ENCODE measurements at regions not wholly inside any gene's neighbourhood (a gene's known extent, or its start where the extent isn't known, plus 50 kb on each side); places are given as distances from the start of the nearest gene placed in this dataset.
"Not testable (repeated sequence)": the region's sequence is repeated elsewhere in the genome, so short reads cannot be mapped to it uniquely, and the experiment has no call there.

GRCh38 chr2:239660390-239661230 lies 259.8 kb upstream of the HDAC4 start:
- no peaks in the 10 kb centered on the region for H3K4me1 ChIP-seq (ENCODE audit: insufficient read depth, low read length)
- H3K27me3 ChIP-seq (ENCODE audit: insufficient read depth, low read length), result no peaks in the 10 kb centered on the region; the same call in 1 of the 2 replicates
- no peak overlapping the region for H3K27ac ChIP-seq (ENCODE audit: low read length)
- no peaks in the 10 kb centered on the region for H3K9me3 ChIP-seq (ENCODE audit: insufficient read depth, low read depth, low read length)
- H3K36me3 ChIP-seq (ENCODE audit: insufficient read depth, low read depth, low read length), result no peaks in the 10 kb centered on the region
- H3K4me3 ChIP-seq (ENCODE audit: low read length), result no peak overlapping the region
- no peak overlapping the region for H3K9ac ChIP-seq (ENCODE audit: low read depth, low read length)

- no peaks in the 10 kb centered on the region; the same call in 1 of the 2 replicates for H3K27me3 ChIP-seq (ENCODE audit: insufficient read depth, low read length)
- no peaks in the 10 kb centered on the region for H3K36me3 ChIP-seq (ENCODE audit: insufficient read depth, low read depth, low read length)
- H3K9me3 ChIP-seq (ENCODE audit: insufficient read depth, low read depth, low read length), result no peaks in the 10 kb centered on the region
- no peak overlapping the region for H3K27ac ChIP-seq (ENCODE audit: low read length)
- H3K4me3 ChIP-seq (ENCODE audit: low read length), result no peak overlapping the region
- H3K9ac ChIP-seq (ENCODE audit: low read depth, low read length), result no peak overlapping the region
- no peaks in the 10 kb centered on the region for H3K4me1 ChIP-seq (ENCODE audit: insufficient read depth, low read length)
Measured at GRCh38 chr2:239657992-239658391, 257.2 kb upstream of the HDAC4 start.

DNA sequence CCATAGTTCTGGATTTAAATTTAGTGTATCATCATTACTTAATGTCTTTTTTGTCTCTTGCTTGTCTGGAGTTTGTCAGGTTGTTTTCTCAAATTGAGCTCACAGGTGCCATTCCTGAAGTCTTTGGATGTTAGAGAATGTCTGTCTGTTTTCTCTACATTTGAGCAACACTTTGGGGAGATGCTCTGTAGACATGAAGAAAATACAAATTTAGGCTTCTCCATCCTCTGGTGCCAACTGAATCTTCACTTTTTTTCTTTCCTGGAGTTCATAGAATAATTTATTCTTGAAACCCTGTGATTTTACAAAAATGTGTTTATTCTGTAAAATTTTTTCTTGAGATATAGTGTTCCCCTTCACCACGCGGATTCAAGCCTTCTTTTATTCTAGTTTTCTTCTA lies 256.4 kb upstream of the HDAC4 start:
- H3K27me3 ChIP-seq (ENCODE audit: insufficient read depth, low read length), result no peaks in the 10 kb centered on the region; the same call in 1 of the 2 replicates
- no peak overlapping the region for H3K9ac ChIP-seq (ENCODE audit: low read depth, low read length)
- H3K4me1 ChIP-seq (ENCODE audit: insufficient read depth, low read length), result no peaks in the 10 kb centered on the region
- H3K27ac ChIP-seq (ENCODE audit: low read length), result no peak overlapping the region
- no peak overlapping the region for H3K4me3 ChIP-seq (ENCODE audit: low read length)
- H3K36me3 ChIP-seq (ENCODE audit: insufficient read depth, low read depth, low read length), result no peaks in the 10 kb centered on the region
- H3K9me3 ChIP-seq (ENCODE audit: insufficient read depth, low read depth, low read length), result no peaks in the 10 kb centered on the region

GRCh38 chr2:239654266-239654665 lies 253.4 kb upstream of the HDAC4 start:
- H3K27me3 ChIP-seq (ENCODE audit: insufficient read depth, low read length), result no peaks in the 10 kb centered on the region
- H3K9me3 ChIP-seq (ENCODE audit: insufficient read depth, low read depth, low read length), result peaks cover 2% of the 10 kb centered on the region; the same call in 1 of the 2 replicates
- H3K4me3 ChIP-seq (ENCODE audit: low read length), result no peak overlapping the region
- H3K9ac ChIP-seq (ENCODE audit: low read depth, low read length), result no peak overlapping the region
- H3K27ac ChIP-seq (ENCODE audit: low read length), result no peak overlapping the region
- H3K4me1 ChIP-seq (ENCODE audit: insufficient read depth, low read length), result no peaks in the 10 kb centered on the region
- no peaks in the 10 kb centered on the region for H3K36me3 ChIP-seq (ENCODE audit: insufficient read depth, low read depth, low read length)

- H3K4me3 ChIP-seq (ENCODE audit: low read length), result no peak overlapping the region
- no peak overlapping the region for H3K27ac ChIP-seq (ENCODE audit: low read length)
- no peaks in the 10 kb centered on the region; the same call in 1 of the 2 replicates for H3K4me1 ChIP-seq (ENCODE audit: insufficient read depth, low read length)
- H3K36me3 ChIP-seq (ENCODE audit: insufficient read depth, low read depth, low read length), result no peaks in the 10 kb centered on the region
- no peak overlapping the region for H3K9ac ChIP-seq (ENCODE audit: low read depth, low read length)
- H3K9me3 ChIP-seq (ENCODE audit: insufficient read depth, low read depth, low read length), result peaks cover 3% of the 10 kb centered on the region; the same call in 1 of the 2 replicates
- H3K27me3 ChIP-seq (ENCODE audit: insufficient read depth, low read length), result no peaks in the 10 kb centered on the region
Measured at GRCh38 chr2:239651859-239652258, 251.0 kb upstream of the HDAC4 start.

GRCh38 chr2:239650674-239651073 lies 249.9 kb upstream of the HDAC4 start:
- H3K27ac ChIP-seq (ENCODE audit: low read length), result no peak overlapping the region
- H3K36me3 ChIP-seq (ENCODE audit: insufficient read depth, low read depth, low read length), result no peaks in the 10 kb centered on the region
- H3K9me3 ChIP-seq (ENCODE audit: insufficient read depth, low read depth, low read length), result peaks cover 3% of the 10 kb centered on the region; the same call in 1 of the 2 replicates
- H3K9ac ChIP-seq (ENCODE audit: low read depth, low read length), result no peak overlapping the region
- H3K4me3 ChIP-seq (ENCODE audit: low read length), result no peak overlapping the region
- H3K27me3 ChIP-seq (ENCODE audit: insufficient read depth, low read length), result no peaks in the 10 kb centered on the region
- H3K4me1 ChIP-seq (ENCODE audit: insufficient read depth, low read length), result no peaks in the 10 kb centered on the region; the same call in 1 of the 2 replicates

DNA sequence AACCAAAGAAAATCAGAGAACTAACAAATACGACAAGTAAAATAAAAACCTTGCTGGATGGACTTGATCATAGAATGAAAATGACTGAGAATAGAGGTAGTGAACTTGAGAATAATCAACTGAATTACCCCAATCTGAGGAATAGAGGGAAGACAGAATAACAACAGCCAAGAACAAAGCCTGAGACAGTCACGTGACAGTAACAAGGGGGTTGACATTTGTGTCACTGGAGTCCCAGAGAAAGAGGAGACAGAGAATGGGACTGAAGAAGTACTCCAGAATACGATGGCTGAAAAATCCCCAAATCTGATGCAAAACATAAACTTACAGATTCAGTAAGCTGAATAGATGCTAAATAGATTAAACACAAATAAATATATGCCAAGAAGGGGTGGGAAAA lies 248.5 kb upstream of the HDAC4 start:
- no peaks in the 10 kb centered on the region for H3K36me3 ChIP-seq (ENCODE audit: insufficient read depth, low read depth, low read length)
- no peaks in the 10 kb centered on the region for H3K27me3 ChIP-seq (ENCODE audit: insufficient read depth, low read length)

GRCh38 chr2:239648607-239649006 lies 247.8 kb upstream of the HDAC4 start:
- Histone ChIP-seq H3K27me3 (ENCODE audit: insufficient read depth, low read length) (no peaks in the 10 kb centered on the region), H3K36me3 (ENCODE audit: insufficient read depth, low read depth, low read length) (no peaks in the 10 kb centered on the region), H3K27ac (ENCODE audit: low read length) (no peak overlapping the region), H3K4me3 (ENCODE audit: low read length) (no peak overlapping the region), H3K4me1 (ENCODE audit: insufficient read depth, low read length) (no peaks in the 10 kb centered on the region; the same call in 1 of the 2 replicates), H3K9me3 (ENCODE audit: insufficient read depth, low read depth, low read length) (peaks cover 3% of the 10 kb centered on the region; the same call in 1 of the 2 replicates), H3K9ac (ENCODE audit: low read depth, low read length) (no peak overlapping the region)

More for the DNA sequence above, 248.5 kb upstream of the HDAC4 start:
- Histone ChIP-seq H3K9ac (ENCODE audit: low read depth, low read length) (no peak overlapping the region), H3K27ac (ENCODE audit: low read length) (no peak overlapping the region), H3K4me3 (ENCODE audit: low read length) (no peak overlapping the region), H3K9me3 (ENCODE audit: insufficient read depth, low read depth, low read length) (peaks cover 3% of the 10 kb centered on the region; the same call in 1 of the 2 replicates), H3K4me1 (ENCODE audit: insufficient read depth, low read length) (no peaks in the 10 kb centered on the region; the same call in 1 of the 2 replicates)

DNA sequence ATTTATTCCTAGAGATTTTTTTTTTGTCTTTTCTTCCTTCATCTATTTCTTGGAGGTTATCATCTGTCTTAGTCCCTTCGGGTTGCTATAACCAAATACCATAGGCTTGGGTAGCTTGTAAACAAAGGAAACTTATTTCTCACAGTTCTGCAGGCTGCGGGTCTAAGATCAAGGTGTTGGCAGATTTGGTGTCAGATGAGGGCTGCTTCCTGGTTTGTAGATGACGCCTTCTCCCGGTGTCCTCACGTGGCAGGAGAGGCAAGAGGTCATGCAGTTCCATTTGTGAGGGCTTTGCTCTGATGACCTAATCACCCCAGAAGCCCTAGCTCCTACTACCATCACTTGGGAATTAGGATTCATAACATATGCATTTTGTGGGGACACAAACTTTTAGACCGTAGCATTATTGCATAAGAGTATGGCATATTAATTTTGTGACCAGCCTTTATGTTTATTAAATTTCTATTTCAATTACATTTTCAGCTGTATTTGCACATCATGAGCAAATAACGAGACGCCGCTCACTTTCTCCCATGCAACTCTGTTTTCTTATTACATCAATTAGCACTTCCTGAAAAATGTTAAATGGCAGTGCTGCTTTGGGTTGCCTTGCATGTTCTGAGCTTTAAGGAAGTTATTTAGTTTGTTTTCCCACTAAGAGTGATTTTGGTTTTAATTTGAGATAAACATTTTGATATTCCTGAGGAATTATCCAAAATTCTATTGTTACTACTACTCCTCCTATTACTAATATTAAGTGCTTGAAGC lies 246.4 kb upstream of the HDAC4 start:
- Histone ChIP-seq H3K9me3 (ENCODE audit: insufficient read depth, low read depth, low read length) (peaks cover 3% of the 10 kb centered on the region; the same call in 1 of the 2 replicates), H3K9ac (ENCODE audit: low read depth, low read length) (no peak overlapping the region), H3K4me1 (ENCODE audit: insufficient read depth, low read length) (no peaks in the 10 kb centered on the region; the same call in 1 of the 2 replicates), H3K36me3 (ENCODE audit: insufficient read depth, low read depth, low read length) (no peaks in the 10 kb centered on the region), H3K27ac (ENCODE audit: low read length) (no peak overlapping the region), H3K4me3 (ENCODE audit: low read length) (no peak overlapping the region), H3K27me3 (ENCODE audit: insufficient read depth, low read length) (no peaks in the 10 kb centered on the region)

DNA sequence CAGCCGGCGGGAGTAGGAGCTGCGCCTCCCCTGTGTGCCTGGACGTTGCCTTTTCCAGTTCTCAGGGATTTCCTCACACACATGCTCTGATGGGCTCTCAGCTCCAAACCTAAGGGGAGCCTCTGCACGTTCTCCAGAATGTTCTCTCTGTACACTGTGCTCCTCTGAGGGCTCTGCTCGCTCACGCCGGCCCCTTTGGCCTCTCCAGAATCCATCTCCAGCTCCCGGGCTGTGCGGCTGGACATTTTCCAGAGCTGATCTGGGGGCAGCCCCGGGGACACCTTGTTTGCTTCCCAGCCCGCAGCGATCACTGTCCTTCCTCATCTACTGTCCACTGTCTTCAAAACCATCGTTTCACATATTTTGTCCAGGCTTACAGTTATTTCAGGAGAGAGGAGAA lies 245.4 kb upstream of the HDAC4 start:
- peaks cover 3% of the 10 kb centered on the region; the same call in 1 of the 2 replicates for H3K9me3 ChIP-seq (ENCODE audit: insufficient read depth, low read depth, low read length)
- H3K4me1 ChIP-seq (ENCODE audit: insufficient read depth, low read length), result no peaks in the 10 kb centered on the region; the same call in 1 of the 2 replicates
- no peak overlapping the region for H3K9ac ChIP-seq (ENCODE audit: low read depth, low read length)
- H3K4me3 ChIP-seq (ENCODE audit: low read length), result no peak overlapping the region
- no peaks in the 10 kb centered on the region for H3K27me3 ChIP-seq (ENCODE audit: insufficient read depth, low read length)
- H3K27ac ChIP-seq (ENCODE audit: low read length), result no peak overlapping the region
- no peaks in the 10 kb centered on the region for H3K36me3 ChIP-seq (ENCODE audit: insufficient read depth, low read depth, low read length)

GRCh38 chr2:239644594-239644993 lies 243.8 kb upstream of the HDAC4 start:
- not testable (repeated sequence) for H3K27ac ChIP-seq (ENCODE audit: low read length); H3K9ac ChIP-seq (ENCODE audit: low read depth, low read length); H3K9me3 ChIP-seq (ENCODE audit: insufficient read depth, low read depth, low read length); H3K27me3 ChIP-seq (ENCODE audit: insufficient read depth, low read length); H3K4me1 ChIP-seq (ENCODE audit: insufficient read depth, low read length); H3K4me3 ChIP-seq (ENCODE audit: low read length); H3K36me3 ChIP-seq (ENCODE audit: insufficient read depth, low read depth, low read length)

Data from iPS-20b (cell line).